ENCODE measurements at regions not wholly inside any gene's neighbourhood (a gene's known extent, or its start where the extent isn't known, plus 50 kb on each side); places are given as distances from the start of the nearest gene placed in this dataset.

GRCh38 chr16:58960484-58960883, 226.4 kb upstream of the GOT2 start:
- TF ChIP-seq POLR2AphosphoS5 (IDR thresholded peaks at IDR 0.05): no peak
- no peak for TF ChIP-seq CTCF (IDR thresholded peaks at IDR 0.05; ENCODE audit: poor library complexity, severe bottlenecking)
- no peak for TF ChIP-seq EZH2 (IDR thresholded peaks at IDR 0.05; ENCODE audit: borderline replicate concordance, insufficient read depth, low read length, poor library complexity, severe bottlenecking)
- TF ChIP-seq TAF1 (IDR thresholded peaks at IDR 0.05; ENCODE audit: low read depth): no peak
- TF ChIP-seq REST (IDR thresholded peaks at IDR 0.05; ENCODE audit: borderline replicate concordance): no peak
- TF ChIP-seq SMC3 (conservative IDR thresholded peaks at IDR 0.05; ENCODE audit: poor library complexity): no peak
- TF ChIP-seq RAD21 (conservative IDR thresholded peaks at IDR 0.05): no peak

Data from neural cell (in vitro differentiated cells).